Hepatic stellate cell (primary cell): ENCODE measurements at regions not wholly inside any gene's neighbourhood (a gene's known extent, or its start where the extent isn't known, plus 50 kb on each side); places are given as distances from the start of the nearest gene placed in this dataset.

ENCODE experiments used
- DNase-seq: peaks from one replicate; pipeline ENCODE4 v3.0.0; 2011; ENCODE audit warnings: low spot score

DNA sequence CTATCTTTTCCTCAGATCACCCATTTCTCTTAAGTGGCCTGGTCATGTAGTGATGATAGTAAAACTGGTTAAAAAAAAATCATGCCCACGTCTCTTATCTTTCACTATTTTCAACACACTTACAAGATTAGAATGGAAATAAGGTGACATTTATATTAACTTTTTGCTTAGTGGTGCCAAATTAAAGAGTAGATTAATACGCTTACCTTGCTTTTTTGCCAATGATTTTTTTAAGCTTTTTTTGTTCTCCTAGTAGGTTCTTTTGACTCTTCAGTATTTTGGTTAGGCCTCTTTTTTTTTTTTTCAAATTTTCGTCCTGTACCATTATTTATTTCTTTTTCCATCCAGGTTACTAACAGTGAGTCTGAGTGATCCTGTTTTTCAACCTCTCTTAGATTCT is 147.9 kb downstream of the PTCSC3 start:
- DNase-seq = no peak

DNA sequence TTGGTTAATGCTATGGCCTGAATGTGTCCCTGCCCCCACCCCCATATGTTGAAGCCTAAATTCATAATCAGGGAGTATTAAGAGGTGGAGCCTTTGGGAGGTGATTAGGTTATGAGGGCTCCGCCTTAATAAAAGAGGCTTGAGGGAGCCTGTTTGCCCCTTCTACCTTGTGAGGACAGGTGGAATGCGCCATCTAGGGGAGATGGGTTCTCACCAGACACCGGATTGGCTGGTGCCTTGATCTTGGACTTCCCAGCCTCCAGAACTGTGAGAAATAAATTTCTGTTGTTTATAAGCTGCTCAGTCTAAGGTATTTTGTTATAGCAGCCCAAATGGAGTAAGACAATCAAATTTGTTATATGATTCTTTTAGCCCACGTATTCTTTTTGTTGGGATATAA is 148.3 kb downstream of the PTCSC3 start:
- no peak for DNase-seq

DNA sequence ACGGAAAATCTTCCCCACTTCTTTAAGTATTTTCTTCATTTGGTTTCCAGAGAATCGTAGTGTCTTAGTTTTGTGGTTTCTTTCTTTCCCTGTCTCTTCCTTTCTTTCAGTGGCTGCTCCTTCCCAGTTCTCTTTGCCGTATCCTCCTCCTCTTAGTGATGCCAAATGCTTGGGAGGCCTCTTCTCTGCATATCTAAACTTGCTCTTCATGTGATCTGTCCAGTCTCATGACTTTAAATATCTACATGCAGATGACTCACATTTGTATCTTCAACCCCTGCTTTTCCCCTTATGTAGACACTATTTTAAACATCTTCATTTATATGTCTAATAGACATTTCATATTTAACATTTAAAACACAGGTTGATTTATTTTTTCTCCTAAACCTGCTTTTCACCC is 149.2 kb downstream of the PTCSC3 start:
- DNase-seq = no peak

DNA sequence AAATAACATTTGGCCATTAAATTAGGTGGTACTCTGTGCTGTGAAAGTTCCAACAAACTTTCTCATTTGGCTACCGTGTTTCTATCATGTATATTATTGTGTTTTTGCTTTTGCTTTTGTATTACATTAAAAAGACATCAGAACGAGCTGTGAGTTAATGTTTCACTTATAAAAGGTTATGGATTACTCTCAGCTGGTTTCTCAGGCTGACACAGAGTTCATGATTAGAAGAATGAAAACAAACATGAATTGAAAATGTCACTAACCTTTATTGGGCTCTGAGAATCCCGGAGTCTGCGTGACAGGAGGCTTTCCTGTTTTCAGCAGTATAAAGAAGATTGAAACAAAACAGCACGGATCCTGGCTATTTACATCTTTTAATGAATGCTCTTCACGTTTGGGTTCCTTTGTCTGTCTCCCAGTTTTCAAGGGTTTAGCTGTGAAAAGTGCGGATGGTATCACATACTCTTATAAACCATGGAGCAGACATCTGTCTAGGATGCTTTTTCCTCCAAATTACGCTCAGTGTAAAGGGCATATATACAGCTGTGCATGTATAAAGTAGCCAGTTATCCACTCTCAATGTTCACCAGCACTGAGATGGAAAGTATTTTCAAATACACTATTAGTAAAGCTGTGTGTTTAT is 153.6 kb downstream of the PTCSC3 start:
- DNase-seq = no peak

DNA sequence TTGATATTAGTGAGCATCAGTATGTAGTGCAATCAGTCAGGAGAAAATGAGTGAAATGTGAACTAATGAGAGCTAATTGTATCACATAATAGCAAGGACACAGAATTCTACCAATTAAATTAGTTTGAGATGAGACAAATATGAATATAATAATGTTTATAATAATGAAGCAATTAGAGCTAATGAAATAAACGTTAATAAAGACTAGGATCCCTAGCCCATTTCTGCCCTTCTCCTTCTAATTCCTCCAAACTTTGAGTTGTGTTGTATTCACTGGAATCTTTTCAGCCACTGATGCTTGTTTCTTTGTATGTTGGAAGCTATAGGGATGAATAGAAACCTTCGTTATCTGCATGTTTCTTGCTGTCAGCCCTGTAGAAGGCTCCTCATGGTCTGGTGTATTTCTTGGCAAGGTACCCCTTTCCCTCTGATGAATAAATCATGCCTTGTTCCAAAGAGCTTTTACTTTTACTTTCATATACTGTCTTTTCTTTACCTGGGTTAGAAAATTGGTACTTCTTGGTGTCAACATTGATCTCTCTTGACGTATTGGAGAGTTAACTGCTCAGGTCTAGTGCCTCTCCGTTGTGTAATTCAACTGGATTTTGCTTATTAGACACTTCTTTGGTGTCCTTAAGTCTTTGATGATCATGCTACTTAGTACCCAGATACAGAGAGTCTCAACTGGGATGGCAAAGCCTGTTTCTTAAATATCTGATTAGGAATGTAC is 154.8 kb downstream of the PTCSC3 start:
- DNase-seq = no peak

DNA sequence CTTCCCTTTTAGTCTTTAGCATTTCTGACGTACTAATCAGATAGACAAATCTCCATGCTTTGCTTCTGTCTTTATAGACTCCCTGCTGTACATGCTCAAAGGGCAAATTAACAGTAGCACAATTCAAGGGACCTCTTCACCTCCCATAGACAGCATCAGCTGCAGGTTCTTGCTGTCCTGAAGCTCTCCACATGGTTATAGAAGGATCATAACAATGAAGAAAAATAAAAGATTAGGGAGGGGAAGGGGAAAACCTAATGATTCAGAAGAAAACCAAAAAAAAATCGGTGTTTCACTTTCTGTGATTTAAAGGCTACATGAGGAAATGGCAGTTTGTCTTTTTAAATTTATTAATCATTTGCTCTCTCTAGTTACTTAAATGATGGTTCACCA is 155.5 kb downstream of the PTCSC3 start:
- DNase-seq = no peak

DNA sequence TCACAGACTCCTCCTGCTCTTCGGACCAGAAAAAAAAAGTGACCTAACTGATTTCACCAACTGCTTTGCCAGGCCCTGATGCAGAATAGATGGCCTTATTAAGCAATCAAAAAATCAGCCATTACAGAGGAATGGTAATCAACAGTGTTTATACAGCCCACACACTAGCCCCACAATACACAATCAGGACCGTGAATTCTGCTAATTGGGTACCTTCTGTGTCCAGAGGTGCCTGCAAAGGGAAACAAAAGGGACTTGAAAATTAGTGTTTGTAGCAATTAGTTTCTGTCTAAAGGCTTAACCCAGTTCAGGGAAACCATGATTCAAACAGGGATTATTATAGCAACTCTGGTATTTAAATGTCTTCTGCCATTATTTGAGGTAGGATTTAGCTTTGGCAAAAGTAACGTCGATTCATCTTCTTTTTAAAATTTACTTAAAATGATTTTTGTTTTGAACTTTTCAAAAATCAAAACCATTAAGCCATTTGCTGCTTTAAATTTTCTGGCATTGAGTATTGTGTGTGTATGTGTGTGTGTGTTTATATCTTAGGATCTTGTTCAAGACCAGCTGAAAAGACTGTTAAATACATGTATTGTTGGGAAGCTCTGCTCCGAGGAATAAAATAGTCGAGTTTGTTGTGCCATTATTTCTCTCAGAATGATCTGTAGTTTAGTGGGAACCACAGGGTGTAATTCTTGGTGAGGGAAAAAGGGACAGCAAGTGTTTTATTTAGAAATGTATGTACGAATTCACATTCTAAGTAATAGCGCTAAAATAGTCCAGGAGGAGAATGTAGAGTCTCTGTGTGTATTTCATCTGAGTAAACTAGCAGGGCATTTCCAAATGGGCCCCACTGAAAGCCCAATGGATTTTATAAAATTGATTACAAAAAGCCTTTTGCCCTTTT is 156.1 kb downstream of the PTCSC3 start:
- DNase-seq = no peak

DNA sequence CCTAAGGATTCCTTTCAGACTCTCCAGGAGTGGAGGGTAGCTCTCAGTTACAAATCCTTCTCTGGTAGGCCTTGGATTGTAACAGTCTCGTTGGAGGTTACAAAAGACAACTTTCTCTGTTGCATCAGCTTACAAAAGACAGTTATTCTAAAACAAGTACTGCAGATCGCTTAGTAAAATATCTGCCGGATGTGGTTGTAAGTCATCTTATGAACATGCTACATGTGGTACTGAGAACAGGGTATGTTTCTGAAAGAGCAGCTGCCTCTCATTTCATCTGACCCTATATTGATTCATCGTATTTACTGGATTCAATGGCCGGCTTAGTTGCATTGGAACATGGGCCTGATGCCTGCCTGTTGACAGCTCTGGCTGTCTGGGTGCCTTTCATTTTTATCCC is 157.4 kb downstream of the PTCSC3 start:
- no peak for DNase-seq

DNA sequence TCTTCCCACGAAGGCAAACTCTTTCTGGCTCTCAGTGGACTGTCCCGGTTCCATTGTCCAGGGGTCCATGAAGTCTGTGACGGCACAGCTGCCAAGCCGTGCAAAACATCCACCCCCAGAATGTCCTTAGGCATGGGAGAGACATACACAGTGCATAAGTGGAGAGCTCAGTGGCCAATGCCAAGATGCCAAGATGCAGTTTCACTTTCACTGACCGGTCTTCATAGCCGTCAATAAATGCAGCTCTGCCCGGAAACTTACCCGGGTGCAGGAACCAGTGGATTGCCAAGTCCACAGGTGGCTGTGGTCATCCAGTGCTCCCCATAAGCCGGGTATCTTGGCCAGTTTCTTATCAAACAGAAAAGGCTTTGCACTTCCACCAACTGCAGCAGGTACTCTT is 162.3 kb downstream of the PTCSC3 start:
- no peak for DNase-seq

DNA sequence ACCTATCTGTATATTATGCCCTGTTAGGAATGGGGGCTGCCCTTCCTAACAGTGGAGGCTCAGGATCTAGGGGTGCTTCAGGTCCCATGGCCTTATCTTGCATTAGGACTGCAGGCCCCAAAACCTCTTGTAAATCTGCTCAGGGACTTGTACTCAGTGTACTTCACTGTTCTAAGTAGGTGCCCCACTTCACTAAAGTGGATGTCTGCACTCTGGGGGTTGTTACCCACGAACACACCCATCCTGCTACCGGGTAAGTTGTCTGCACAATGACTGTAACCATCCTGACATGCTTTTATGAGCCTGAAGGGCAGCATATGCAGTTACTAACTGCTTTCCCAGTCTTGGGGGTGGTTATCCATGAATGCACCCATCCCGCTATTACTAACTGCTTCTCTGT is 163.0 kb downstream of the PTCSC3 start:
- no peak for DNase-seq

DNA sequence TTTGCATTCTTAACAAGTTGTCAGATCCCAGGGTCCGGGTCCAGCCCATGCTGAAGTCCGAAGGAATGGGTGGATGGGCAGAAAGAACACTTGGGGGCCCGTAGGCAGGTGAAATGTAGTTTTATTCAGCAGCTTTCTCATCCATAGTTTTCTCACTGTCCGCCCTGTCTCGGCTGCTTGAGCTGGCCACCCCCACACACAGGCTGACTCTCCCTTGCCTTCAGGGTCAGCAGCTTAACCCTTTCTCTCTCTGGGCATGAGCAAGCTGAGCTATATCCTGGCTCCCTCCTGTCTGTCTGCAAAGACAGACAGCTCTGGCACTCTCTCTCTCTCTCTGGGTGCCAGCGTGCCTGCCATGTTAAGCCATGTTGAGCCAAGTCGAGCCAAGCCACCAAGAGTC is 163.9 kb downstream of the PTCSC3 start:
- DNase-seq = no peak

DNA sequence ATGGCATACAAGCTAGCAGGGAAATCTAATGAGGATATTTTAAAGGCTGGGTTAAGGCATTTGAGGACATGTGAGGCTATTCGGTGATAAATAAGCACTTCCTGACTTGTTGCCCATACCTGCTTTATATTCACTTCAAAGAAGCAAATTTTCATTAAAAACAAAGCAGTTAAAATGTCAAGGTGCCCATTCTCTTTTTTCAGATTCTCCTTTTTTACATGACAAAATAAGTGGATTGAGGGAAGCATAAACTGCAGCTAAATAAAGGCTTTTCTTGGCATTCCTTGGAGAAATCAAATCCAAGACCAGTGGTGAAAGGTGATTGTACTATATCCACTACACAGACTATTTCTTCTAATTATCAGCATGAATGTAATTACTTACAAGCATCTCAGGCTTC is 166.9 kb downstream of the PTCSC3 start:
- no peak for DNase-seq

DNA sequence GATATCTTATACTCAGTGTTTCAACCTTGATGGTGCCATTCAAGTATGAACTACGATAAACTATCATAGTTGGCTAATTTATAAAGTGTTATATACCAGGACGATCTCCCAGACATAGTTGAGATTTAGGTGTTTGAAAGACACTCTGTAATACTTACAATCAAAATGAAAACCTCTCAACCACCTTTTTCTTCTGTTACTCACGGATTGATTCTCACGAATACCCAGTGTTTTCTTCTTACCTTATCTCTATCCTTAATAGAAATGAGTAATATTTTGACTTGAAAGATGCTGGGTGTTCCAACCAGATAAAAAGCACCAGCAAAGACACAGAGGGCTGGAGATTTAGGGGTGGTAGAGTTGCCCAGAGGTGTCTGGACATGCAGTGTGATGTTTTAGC is 169.9 kb downstream of the PTCSC3 start:
- no peak for DNase-seq

DNA sequence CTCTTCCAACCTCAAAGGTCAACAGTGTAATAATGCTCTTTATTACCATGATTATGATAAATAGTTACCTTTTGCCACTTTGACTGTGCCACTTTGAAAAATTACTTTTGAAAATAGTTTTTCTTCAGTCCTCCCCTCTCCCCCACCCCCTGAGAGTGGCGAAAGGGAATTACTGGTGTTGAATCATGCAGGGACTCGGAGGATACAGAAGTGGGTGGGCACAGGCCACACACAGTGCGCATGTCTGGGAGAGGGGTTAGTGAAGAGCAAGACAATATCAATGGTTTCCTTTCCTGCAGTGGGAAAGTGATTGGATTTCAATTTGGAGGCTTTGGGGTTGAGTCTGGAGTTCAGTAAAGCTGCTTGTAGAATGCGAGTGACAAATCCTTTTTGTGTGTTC is 170.9 kb downstream of the PTCSC3 start:
- DNase-seq = no peak

DNA sequence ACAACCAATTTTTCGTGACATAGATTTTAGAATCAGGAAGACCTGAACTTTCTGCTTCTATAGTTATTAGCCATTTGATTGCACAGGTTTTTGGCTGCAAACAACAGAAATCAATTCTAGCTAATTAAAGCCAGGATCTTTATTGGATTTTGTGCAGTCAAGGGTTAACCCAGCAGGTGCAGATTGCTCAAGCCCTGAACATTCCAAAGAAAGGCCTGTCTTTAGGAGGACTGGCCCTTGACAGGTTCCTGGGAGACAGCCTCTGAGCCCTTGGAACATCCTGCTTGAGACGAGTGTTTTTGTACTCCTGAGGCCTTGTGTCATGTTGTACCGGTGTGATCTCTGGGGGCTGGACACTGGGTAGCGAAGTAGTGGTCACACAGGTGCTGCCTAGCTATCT is 174.6 kb downstream of the PTCSC3 start:
- no peak for DNase-seq

DNA sequence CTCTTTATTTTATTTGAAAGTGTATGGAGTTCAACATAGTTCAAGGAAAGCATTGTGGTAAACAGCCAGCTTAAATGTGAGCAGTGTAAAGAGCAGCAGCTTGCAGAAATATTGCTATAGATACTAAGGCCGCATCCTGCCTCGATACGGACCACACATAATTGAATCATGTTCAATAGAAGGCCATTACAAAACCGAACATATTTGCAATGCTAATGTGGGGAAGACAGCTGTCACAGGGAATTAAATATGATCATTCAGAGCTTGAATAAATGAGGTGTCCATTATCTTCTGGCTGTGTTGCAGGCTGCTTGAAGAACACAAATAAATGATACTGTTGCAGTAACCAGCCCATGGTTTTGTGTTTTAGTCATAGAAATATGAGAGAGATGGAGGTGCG is 173.2 kb downstream of the BRMS1L start:
- no peak for DNase-seq

DNA sequence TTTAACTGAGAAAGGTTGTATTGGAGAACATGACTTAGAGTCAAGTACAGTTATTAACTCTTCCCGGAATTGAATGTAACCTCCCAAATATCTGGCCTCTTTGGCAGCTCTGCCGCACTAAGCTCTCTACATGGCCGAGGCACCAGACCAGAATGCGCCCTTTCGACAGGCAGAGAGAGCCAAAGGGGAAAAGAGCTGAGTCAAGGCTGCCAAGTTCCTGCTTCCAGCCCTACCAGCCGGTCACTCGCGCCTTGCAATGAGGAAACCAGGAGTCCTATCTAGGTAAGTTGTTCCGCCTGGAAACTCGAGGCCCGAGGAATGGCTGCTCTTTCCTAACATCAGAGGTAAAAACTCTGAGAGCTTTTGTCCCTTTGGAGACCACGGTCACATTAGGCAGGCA is 172.2 kb downstream of the BRMS1L start:
- DNase-seq = no peak

DNA sequence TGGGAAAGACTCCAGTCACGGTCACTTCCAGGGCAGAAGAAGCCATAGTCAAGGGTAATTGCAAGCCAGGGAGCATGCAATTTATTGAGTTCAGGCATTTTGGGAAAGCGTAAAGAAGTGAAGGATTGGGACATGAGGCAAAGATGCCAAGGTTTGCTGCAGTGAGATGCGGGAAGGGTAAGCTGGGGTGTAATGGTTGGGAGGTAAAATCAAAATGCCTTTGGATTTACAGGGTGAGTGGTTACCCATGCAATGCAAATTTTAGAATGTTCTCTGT is 167.5 kb downstream of the BRMS1L start:
- no peak for DNase-seq

DNA sequence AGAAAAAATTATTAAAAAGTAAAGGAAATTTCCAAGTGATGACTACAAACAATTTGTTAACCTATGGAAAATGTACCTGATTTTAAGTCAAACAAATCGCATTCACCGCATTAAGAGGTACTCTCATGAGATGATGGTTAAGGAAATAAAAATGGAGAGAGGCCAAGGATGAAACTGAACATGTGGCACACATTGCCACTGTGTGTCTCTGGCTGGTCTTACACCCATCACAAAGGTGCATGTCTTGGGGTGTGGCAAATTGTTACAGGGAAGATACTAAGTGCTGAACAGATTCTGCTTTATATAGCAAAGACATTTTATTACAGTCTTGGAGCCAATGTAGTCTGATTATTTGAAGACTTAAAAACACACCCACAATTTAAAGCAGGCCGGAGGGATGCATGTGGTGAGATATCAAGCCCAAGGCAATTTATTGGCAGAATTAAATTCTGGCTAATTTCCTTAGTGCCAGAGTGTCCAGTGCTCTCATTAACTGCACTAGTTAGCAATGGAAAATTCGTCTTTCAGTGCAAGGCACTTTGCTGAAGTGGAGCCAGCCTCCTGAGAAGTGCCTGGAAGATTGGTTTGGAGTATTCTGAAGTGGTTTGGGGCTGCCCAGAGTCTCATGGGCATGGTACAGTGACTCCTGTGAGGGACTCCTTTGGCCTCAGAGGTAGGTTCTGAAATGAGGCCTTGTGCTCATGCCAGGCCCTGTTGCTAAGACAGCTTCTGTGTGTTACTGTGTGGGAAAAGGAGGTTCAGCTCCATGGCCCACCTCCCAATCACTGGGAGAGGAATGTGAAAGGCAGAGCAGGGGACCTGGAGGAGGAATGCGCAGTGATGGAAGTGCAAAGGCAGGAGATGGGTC is 166.9 kb downstream of the BRMS1L start:
- DNase-seq = no peak

DNA sequence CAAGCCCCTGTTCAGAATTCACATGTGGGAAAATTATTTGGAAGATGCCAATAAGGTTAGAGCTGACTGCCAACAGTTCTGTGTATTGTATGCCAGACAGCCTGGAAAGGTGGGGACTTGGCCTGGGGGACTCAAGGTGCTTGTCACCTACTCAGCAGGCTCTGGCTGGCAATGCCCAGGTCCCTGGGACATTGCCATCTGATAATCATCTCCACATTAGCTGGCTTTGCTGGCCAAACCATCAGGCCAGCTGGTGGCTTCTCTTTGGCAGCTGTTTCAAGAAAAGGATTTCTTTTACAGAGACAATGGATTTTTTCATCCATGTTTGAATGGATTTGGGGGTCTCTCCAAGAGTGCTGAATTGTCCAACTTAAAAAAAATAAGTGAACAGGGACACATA is 165.2 kb downstream of the BRMS1L start:
- DNase-seq = no peak

DNA sequence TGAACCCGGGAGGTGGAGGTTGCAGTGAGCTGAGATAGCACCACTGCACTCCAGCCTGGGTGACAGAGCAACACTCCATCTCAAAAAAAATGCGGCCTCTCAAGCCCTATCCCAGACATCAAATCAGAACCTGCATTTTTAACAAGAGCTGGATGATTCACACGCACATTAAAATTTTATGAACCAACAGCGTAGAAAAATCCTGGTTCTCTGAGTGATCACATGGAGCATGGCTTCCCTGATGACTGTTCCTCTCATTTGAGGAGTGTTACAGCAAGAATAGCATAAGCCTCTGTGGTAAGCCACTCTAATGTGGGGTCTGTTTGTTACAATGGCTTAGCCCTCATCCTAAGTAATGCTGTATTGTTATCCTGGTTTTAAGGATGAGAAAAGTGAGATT is 163.6 kb downstream of the BRMS1L start:
- DNase-seq = no peak

DNA sequence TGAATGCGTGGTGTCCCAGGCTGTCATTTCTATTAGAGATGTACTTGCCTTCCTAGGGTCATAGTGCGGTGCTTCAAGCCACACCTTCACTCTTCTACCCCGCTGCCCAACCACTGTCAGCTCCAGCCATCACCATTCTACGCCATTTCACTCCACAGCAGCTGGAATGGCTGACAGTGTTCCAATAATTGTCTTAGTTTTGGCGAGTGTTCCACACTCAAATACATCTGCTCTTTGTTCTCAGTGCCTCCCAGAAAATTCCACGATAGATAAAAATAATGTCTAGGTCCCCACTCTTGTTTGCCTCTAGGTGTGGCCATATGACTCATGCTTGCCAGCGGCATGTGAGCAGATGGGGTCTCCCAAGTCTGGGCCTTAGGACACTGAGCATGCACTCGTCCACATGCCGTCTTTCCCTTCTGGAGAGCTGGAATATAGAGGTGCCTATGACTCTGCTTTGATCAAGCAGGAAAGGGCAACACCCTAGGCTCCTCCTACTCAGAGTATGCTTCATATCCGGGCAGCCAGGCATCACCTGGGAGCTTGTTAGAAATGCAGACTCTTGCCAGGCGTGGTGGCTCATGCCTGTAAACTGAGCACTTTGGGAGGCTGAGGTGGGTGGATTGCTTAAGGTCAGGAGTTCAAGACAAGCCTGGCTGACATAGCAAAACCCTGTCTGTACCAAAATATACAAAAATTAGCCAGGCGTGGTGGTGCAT is 163.0 kb downstream of the BRMS1L start:
- no peak for DNase-seq
